ENCODE measurements at regions not wholly inside any gene's neighbourhood (a gene's known extent, or its start where the extent isn't known, plus 50 kb on each side); places are given as distances from the start of the nearest gene placed in this dataset.

- no peak for DNase-seq (ENCODE audit: low read depth in 2 of 2)
Observed at GRCh38 chr2:65537651-65538385, 105.4 kb upstream of the SPRED2 start.

DNA sequence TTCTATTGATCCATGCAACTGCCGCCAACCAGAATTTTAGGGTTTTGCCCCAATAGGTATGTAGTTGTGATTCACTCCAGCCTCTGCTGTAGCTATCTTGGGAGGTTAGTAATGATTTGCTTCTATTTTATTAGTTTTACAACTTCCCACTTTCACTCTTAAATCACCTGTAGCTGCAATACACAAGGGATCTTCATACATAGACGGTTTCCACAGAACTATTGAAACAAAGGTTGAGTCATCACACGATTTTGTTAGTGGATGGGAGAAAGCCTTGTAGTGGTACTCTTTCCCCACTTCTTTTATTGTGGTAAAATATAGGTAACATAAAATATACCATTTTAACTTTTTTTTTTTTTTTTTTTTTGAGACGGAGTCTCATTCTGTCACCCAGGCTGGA lies 104.2 kb upstream of the SPRED2 start:
- no peak for DNase-seq (ENCODE audit: low read depth in 2 of 2)

GRCh38 chr2:65532937-65533336 lies 100.5 kb upstream of the SPRED2 start:
- no peak for DNase-seq (ENCODE audit: low read depth in 2 of 2)

DNA sequence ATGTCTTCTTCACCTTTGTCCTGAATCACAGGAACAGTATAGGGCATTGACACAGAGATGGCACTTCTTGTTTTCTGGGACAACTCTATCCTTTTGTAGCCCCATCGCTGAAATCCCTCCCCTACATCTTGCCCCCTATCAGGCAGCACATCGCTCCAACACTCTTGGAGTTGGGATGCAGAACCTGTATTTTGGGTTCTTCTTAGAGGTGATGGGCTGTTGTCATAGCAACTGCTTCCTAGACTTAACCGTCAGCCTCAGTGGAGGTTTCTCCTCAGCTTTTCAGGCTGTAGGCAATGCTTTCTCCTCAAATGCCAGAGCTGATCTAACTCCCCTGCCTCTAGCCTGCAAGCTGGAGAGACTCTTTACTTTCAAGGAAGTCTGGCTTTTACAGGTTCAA lies 99.9 kb upstream of the SPRED2 start:
- no peak for DNase-seq (ENCODE audit: low read depth in 2 of 2)

- no peak for DNase-seq (ENCODE audit: low read depth in 2 of 2)
Observed at GRCh38 chr2:65530547-65531320, 98.3 kb upstream of the SPRED2 start.

DNA sequence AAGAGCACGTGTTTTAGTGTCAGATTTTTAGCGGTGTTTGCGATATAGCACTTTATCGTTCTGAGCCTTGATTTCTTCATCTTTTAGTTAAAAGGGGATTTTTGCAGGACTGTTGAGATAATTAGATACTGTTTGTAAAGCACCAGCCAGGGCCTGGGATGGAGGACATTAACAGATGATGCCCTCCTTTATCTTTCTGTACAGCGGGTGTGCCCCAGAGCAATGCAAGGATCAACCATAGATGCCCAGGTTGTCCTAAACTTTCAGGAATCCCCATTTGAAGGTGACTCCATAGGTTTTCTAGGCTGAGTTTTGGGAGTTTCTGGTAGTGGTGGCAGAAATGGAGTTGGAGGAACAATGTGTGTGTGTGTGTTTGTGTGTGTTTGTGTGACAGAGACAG lies 97.0 kb upstream of the SPRED2 start:
- no peak for DNase-seq (ENCODE audit: low read depth in 2 of 2)

- no peak for DNase-seq (ENCODE audit: low read depth in 2 of 2)
Observed at GRCh38 chr2:65528241-65528574, 95.8 kb upstream of the SPRED2 start.

DNA sequence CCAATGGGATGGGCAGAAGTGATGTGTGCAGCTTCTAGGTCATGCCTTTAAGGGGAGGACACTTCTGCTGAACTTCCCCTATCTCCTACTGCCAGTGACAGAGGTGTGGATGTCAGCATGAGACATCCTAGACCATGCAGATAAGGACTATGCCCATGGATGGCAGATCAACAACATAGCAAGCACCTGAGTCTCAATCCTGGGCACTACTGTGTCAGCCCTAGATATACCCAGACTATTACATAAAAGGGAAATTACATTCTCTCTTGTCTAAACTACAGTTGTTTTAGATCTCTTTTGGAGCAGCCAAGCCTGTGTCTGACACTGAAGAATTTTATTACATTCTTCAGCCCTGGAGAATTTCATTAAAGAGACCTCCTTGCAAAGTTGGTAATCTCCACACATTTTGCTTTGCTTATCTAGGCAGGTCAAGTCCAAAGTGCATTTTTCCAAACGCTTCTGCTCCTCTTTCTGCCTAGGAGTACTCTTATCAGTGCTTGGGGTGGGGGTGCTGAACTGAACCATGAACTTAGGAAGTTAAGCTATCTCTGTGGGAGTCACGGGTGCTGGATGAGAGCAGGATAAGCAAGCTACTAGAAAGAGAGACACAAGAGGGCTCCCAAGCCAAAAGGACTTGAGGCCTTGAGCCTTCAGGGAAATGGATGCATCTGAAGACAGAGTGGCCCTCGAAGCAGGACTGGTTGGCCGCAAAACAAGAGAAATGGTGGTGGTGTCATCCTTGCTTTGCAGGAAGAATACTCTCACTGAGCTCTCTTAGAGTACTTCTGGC lies 95.2 kb upstream of the SPRED2 start:
- DNase-seq (ENCODE audit: low read depth in 2 of 2), result no peak

DNA sequence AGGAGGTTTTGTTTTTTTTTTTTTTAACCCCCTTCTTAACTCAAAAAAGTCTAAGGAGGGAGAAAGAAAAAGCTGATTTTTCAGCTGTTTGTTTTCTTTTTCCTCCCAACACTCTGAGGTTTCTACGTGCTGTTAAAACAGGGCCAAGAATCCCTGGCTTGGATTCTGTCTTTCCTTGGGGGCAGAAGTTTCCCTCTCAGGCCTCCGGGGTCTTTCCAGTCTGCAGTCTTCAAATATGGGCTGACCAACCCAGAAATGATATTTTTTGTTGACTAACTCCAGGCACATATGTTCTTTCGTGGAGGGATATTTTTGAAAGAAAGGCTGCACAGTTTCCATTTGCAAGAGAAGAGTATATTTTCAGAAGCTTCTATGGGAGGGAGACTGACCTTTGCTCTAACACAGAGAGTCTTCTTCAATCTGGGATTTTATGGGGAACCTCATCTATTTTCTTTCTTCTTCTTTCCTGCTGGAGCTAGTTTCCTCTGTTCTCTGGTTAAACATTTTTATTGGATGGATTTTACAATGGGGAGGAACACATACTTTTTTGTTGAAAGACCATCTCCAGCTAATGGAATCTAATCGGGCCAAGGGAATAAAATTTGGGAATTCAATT lies 93.3 kb upstream of the SPRED2 start:
- DNase-seq (ENCODE audit: low read depth in 2 of 2), result no peak

DNA sequence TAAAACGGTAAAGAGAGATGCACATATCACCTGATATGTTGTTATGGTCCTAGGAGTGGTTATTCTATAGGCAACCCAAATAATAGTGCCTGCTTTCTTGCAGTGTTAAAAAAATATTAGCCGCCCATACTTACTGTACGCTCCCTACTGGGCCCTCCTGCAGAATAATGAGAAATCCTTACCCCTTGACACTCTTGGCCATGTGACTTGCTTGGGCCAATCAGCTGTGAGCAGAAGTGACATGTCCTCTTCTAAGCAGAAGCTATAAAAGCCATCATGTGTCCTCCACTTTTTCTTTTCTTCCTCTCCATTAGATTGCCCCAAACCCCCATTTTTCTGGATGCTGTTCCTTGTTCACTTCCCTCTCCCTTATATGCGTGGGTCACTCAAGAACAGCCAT lies 90.5 kb upstream of the SPRED2 start:
- DNase-seq (ENCODE audit: low read depth in 2 of 2), result no peak

DNA sequence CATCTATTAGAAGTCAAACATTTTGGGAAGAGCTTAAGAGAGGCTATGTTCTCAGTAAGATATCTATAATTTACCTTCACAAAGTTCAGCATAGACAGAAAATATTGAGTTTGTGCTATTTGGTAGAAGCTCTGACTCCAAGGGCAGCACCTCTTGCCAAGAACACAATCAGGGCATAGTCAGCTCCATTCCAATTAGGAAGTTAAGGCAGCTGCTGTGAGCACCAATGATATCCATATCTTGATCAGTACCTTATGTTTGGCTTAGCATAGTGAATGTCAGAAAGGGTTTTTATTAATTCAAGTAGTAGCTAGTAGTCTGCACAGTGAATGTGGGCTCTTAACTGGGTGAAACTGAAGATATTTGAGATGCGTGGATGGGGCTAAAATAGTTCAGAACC lies 86.4 kb upstream of the SPRED2 start:
- DNase-seq (ENCODE audit: low read depth in 2 of 2), result no peak

- no peak for DNase-seq (ENCODE audit: low read depth in 2 of 2)
Observed at GRCh38 chr2:65514555-65515195, 82.3 kb upstream of the SPRED2 start.

DNA sequence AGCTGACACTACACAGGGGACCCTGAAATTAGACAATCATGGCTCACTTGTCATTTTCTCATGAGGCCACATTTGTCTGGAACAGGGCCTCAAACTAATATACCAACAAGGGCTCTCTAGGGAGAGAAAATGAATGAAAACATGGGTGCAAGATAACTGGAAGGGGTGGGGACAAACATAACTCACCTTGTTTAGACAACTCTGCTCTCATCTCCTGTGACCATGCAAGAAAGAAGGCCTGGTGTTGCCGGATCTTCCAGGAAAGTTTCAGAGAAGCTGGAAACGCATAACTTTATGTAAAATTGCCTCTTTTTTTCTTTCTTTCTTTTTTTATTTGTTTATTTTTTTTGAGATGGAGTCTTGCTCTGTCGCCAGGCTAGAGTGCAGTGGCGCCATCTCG lies 80.4 kb upstream of the SPRED2 start:
- DNase-seq (ENCODE audit: low read depth in 2 of 2), result no peak

DNA sequence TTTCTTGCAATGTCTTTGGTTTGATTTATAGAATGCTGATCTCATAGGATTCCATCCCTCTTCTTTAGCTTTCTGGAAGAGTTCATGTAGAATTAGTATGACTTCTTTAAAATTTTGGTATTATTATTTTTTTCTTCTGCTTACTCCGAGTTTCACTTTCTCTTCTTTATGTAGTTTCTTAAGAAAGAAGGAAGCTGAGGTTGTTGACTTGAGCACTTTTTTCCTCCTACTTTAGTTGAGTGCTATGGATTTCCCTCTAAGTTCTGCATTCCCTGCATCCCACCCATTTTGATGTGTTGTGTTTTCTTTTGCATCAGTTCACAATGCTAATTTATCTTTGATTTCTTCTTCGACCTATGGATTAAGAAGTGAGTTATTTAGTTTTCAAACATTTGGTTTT lies 78.9 kb upstream of the SPRED2 start:
- DNase-seq (ENCODE audit: low read depth in 2 of 2), result no peak

GRCh38 chr2:65508225-65508624 lies 75.8 kb upstream of the SPRED2 start:
- DNase-seq (ENCODE audit: low read depth in 2 of 2), result no peak

DNA sequence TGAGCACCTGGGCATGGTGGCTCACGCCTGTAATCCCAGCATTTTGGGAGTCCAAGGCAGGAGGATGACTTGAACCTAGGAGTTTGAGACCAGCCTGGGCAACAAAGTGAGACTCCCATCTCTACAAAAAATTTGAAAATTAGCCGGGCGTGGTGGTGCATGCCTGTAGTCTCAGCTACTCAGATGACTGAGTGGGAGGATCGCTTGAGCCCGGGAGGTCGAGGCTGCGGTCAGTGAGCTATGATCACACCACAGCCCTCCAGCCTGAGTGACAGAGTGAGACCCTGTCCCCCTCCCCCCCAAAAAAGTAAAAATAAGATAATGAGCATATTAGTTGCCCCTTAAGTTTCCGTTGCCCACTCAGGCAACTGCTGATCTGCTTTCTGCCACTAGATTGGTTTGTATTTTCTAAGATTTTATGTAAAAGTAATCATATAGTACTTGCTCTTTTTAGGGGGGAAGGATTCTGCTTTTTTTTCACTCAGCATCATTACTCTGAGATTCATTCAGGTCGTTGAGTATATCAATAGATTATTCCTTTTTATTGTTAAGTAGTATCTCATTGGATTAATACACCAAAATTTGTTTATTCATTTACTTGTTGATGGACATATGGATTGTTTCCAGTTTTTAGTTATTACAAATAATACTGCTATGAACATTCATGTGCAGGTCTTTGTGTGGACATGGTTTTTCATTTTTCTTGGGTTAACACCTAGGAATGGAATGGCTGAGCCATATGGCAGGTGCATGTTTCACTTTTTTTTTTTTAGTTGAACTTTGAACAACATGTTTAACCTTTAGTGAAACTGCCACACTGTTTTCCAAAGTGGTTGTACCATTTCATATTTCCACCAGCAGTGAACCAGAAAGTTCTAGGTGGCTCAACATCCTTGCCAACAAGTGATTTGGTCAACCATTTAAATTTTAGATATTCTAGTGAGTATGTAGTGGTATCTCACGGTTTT lies 75.0 kb upstream of the SPRED2 start:
- DNase-seq (ENCODE audit: low read depth in 2 of 2), result no peak

- DNase-seq (ENCODE audit: low read depth in 2 of 2), result no peak
Observed at GRCh38 chr2:65504814-65505697, 72.7 kb upstream of the SPRED2 start.

DNA sequence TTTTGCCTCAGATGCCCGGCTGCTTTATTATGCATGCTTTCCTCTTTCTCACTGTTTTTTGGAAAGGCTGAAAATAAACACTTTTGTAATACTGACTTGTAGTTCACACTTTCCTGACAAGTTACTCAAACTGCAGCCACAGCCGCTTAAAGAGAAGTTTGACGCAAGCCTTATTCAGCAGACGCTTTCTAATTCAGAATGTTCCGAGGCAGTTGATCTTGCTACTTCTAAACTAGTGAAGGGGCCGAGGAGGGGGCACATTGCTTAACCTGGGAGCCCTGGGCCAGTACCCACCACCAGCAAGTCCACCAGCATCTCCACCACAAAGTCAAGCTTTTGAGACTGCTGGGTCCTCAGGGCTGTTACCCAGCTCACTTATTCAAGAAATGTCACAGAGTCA lies 71.8 kb upstream of the SPRED2 start:
- no peak for DNase-seq (ENCODE audit: low read depth in 2 of 2)

GRCh38 chr2:65503746-65504145 lies 71.3 kb upstream of the SPRED2 start:
- DNase-seq (ENCODE audit: low read depth in 2 of 2), result no peak

DNA sequence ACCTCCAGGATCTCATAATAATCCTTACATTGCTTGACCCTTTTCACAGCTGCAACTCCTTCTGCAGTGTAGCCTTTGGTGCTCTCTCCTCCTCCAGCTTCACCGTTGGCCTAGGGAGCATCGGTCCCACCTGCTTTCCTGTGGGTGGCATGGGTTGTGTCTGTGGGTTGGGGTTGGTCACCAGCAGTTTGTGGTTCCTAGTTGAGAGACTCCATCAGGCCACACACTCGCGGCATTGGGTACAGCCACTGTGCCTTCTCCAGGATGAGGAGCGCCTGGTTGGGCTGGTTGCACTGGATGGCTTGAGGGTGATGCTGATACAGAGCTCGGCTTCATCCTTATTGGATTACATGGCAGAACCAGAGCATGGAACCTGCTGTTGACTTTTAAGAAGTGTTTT lies 69.4 kb upstream of the SPRED2 start:
- DNase-seq (ENCODE audit: low read depth in 2 of 2), result no peak
